Kasumi-1 (cell line): ENCODE measurements at regions not wholly inside any gene's neighbourhood (a gene's known extent, or its start where the extent isn't known, plus 50 kb on each side); places are given as distances from the start of the nearest gene placed in this dataset.

Experiments used
- DNase-seq, 2 experiments: peaks; one replicate each; lab custom pipeline; 2025; lab: John Stamatoyannopoulos, UW

GRCh38 chr12:25714198-25714984 is 161.3 kb upstream of the LMNTD1 start:
- DNase-seq = no peak

DNA sequence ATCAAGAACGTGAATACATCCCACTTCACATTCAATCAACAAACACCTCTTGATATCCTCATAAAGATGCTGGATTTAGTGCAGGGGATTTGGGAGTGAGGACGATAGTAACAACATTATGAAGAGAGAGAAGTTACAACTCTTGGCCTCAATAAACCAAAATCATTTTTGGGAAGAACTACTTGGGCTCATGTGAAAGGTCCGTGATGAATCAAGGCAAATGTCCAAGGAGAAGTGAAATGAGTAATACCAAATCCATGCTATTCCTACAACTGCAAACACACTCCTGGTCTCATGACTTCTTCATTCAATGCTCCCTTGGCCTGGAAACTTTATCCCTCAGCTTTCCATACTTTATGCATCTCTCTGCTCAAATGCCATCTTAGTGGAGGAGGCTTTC is 162.0 kb upstream of the LMNTD1 start:
- no peak for DNase-seq

DNA sequence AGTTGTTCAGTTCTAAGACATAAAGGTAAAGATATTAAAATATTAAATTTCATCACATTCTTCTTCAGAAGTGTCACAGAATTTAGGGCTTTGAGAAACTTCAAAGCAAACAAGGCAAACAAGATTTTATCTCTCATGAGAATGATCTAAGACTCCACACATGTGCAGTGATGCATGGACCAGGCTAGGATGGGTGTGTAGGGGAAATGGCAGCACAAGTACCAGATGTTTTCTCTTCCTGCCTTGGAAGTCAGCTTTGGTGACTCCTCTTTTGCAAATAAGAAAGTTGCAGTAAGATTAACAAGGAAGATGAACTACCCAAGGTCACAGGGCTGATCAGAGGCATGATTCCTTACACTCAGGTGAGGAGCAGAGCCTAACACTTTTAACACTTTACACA is 163.8 kb upstream of the LMNTD1 start:
- DNase-seq = no peak

GRCh38 chr12:25717552-25717951 is 164.5 kb upstream of the LMNTD1 start:
- DNase-seq = no peak

- no peak for DNase-seq
Observed at GRCh38 chr12:25718081-25718731, 165.1 kb upstream of the LMNTD1 start.

- no peak for DNase-seq
Observed at GRCh38 chr12:25719505-25719904, 166.4 kb upstream of the LMNTD1 start.

DNA sequence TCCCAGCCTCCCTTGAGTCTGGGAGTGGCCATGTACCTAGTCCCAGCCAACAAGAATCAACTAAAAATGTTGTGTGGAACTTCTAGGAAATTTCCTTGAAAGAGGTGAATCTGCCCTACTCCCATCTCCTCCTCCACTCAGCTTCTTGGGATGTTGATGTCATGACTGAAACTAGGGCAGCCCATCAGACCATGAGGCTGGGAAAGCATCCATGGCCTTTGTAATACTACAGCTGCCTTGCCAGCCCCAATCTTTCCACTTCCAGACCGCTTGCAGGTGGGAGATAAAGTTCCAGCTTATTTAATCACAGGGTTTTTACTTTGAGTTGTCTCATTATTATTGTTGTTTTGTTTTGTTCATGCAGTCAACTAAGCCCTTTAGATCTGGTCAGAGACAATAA is 170.3 kb upstream of the LMNTD1 start:
- DNase-seq = no peak

DNA sequence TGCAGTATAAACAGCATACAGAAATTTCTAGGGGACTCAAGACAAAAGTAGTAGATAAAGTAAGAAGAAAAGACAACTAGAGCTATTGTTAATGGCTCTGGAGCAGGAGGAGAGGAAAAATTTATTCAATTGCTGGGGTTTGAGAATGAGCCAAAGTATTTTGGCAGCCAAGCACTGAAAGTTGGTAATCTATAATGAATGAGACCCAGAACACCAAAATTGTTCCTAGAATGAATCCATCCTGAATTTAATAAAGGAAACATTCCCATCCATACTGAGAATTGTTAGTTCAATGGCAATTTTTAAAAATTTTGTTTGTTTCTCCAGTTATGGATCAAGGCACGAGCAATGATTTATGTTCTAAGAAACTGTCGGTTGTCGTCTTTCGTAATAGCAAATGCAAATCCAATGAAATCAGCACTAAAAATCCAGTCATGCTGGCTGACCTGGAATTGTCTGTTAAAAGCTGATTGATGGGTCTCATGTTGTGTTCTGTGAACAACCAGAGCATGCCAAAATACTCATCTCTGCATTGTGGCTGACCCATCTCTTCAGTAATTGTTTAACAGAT is 170.9 kb upstream of the LMNTD1 start:
- no peak for DNase-seq

DNA sequence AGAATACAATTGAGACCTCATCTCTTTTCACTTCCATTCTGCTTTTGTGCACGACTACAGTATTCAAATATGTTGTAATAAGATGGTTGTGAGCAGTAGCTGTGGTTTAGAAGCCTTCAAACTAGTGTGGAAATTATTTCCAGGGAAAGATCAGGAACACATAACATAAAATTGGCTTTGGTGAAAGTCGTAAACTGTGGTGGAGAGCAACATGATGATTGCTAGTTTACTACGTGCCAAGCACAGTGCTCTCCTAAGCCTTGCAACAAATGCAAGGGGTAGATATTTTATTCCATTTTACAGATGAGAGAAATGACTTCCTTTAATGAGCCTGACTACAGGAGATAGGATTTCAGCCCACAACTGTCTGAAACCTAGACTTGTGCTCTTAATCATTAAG is 172.4 kb upstream of the LMNTD1 start:
- DNase-seq = no peak

DNA sequence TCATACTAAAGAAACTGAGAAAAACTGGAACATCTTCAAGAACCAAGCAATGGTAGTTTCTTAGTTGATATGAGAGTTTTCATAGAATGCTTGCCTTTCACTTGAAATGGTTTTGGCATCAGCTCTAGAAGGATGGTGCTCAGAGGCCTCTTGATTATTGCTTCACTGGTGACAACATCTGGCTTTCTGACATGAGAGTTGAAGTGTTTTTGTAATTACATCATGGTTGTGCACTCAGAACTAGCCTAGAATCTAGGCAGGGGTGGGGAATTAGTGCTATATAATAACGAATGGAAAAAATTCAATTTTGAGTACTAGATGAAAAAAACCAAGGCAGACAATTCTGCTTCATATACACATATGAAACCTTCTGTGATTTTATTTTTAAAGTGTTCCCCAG is 172.8 kb upstream of the LMNTD1 start:
- DNase-seq = no peak

DNA sequence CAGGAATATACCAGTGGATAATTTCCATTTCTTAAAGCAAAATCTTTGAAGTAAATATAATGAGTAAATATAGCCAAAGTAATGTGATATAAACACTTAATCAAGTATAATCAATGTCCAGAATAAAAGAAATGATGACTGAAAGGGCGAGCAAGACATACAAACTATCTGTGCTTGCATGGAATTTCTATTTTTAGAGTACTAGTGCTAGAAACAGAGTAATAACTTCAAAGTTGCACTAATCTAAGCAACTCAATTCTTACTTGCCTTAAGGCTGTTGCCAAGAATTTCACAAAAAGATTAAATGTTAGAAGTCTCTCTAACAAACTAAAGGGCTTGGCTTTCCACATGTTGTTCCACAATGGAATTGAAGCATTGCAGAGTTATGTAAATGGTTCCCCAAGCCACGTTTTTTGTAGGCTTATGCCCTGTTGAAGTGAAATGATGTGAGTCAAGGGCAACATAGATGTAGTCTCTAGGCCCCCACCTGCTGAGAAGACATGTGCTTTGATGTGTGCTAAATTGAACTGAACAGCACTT is 175.0 kb upstream of the LMNTD1 start:
- DNase-seq = no peak

GRCh38 chr12:25730489-25731349 is 177.6 kb upstream of the LMNTD1 start:
- DNase-seq = peak; percentile 80 to 84

DNA sequence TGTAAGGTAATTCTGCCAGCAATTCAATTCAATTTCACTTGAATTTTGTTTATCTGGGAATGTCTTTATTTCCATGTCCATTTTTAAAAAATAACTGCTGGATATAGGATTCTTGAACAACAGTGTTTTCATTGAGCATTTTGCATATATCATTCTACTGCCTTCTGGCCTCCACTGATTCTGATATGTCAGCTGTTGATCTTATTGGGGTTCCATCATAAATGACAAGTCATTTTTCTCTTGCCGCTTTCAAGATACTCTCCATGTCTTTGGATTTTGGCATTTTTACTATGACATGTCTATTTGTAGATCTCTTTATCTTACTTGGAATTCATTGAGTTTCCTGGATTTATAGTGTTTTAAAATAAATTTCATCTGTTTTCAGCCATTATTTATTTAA is 180.5 kb upstream of the LMNTD1 start:
- no peak for DNase-seq

- no peak for DNase-seq
Observed at GRCh38 chr12:25734529-25735180, 181.6 kb upstream of the LMNTD1 start.

DNA sequence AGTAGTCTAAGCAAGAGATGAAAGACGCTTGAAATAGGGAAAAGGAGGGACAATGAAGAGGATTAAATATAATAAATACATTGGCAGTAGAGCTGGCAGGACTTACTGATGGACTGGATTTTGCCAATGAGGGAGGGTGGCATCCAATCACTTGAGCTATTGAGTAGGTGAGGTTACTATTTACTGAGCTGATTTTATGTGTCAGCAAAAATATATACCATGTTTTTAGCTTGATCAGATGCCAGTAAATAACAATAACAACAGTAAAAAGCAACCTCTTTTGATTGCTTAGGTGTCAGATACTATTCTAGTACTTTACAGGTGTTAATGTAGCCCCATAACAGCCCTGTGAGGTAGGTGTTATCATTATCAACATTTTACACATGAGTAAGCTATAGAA is 187.5 kb upstream of the LMNTD1 start:
- DNase-seq = no peak

DNA sequence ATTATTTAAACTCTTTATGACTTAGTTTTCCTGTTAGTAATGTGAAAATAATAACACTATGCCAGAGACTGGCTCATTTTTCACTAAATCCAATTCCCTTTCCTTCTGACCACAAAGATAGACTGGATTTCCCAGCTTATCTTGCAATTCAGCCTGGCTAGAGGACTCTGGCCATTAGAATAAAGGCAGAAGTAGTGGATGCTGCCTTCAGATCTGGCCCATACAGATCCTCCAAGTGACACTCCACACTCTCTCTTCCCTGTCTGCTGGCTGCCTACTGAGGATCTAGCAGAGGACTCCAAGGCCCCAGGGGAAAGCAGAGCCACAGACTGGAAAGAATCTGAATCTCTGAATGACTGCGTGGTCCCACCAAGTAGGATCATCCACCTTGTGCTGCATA is 188.8 kb upstream of the LMNTD1 start:
- DNase-seq = no peak

DNA sequence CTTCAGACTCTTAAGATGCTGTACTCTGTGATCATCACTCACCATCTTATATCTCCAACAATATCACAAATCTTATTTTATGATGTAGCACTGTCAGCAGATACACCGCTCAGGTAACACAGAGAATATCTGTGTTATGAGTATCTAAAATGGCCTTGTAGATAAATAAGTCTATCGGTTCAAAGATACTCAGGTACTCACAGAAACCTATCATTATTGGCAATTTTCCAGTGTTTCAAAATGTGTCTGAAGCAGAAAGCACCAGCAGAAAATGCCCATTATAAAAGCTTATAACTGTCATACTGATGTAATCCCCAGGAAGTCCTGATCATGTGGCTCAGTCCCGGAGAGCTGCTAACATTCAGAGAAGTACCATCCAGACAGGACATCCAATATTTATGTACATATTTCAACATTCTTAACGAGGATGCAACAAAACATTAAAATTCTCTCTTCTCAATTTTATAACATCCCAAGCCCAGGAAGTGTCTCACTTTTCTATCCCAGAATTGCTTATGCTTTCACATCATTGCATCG is 190.7 kb upstream of the LMNTD1 start:
- no peak for DNase-seq

GRCh38 chr12:25744313-25744712 is 191.2 kb upstream of the LMNTD1 start:
- no peak for DNase-seq

DNA sequence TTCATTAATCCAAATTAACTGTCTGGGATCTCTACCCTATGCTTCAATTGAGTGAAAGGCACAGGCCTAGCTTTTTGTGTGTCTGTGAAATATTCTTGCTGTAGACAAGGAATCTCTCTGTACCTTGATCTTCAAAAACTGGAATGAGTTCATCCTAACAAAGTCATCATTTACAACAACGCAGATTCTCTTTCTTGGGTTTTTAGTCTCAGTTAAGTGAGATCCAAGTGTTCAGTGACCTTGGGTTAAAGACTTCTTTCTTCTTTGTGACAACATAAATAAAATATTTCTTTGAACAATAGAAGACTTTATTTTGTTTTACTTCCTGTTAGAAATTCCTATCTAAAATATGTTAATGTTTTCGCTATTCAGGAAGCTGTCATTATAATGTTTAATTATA is 192.2 kb upstream of the LMNTD1 start:
- no peak for DNase-seq

DNA sequence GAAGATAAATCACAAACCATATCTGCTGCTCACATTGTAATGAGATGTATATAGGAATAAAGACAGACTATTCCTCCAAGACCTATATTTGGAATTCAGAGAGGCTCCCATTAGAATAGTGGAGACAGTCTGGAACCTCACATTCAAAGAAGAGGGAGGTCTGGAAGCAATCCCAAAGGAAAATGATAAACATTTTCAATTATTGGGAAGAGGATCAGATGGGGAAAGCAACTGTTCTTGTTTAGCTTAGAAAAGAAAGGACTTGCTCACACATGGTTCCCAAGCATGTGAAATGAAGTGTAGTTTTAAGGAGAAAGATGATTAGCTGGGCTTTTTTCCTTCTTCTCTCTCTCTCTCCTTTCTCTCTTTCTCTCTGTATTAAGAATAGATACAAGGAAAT is 193.0 kb upstream of the LMNTD1 start:
- DNase-seq = no peak

DNA sequence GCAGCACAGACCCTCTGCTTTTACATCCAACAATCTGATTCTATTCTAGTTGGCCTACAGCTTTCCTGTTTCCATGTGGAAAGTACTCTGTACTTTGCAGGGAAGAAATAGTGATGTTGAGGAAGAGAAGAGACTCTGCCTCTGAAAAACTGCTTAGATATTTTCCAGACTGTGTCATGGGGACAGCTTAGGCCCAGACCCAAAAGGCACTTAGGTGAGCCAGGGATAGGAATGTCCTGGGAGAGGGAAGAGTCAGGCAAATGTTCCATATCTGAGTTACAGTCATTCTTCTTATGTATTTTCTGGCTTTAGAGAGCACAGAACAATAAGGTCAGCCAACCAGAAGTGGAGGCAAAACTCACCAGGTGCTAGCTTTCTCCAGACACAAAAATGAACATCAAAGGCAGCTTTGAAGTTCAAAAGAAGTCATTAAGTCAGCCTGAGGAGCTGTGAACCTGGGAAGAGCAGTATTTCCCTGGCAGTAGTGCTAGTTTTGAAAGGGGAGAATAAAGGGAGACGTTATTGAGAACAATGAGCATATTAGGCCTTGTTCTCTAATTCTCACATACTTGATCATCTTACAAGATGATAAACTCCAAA is 199.7 kb upstream of the LMNTD1 start:
- DNase-seq = no peak
